BLaER1 treated with 17β-estradiol and CSF1 and Interleukin-3, amounts not matched to agents 10 nM and 100 nM (cell line): ENCODE measurements at regions not wholly inside any gene's neighbourhood (a gene's known extent, or its start where the extent isn't known, plus 50 kb on each side); places are given as distances from the start of the nearest gene placed in this dataset.

ENCODE experiments used
- H3K27ac ChIP-seq, 11 experiments: shearing (Covaris generic); formaldehyde crosslinking; 2 replicates each; pipeline ENCODE4 v1.8.1; 2022
- H3K27me3 ChIP-seq, 11 experiments: shearing (Covaris generic); formaldehyde crosslinking; 2 replicates each; pipeline ENCODE4 v1.8.1; 2022
- H3K36me3 ChIP-seq, 11 experiments: shearing (Covaris generic); formaldehyde crosslinking; 2 replicates each; pipeline ENCODE4 v1.8.1; 2022
- H3K4me1 ChIP-seq, 10 experiments: shearing (Covaris generic); formaldehyde crosslinking; 2 replicates each; pipeline ENCODE4 v1.8.1; 2022
- H3K4me2 ChIP-seq, 11 experiments: shearing (Covaris generic); formaldehyde crosslinking; 2 replicates each; pipeline ENCODE4 v1.8.1; 2022
- H3K4me3 ChIP-seq, 10 experiments: shearing (Covaris generic); formaldehyde crosslinking; 2 replicates each; pipeline ENCODE4 v1.8.1; 2022
- H3K9ac ChIP-seq, 11 experiments: shearing (Covaris generic); formaldehyde crosslinking; 2 replicates each; pipeline ENCODE4 v1.8.1; 2022
- H3K9me3 ChIP-seq, 11 experiments: shearing (Covaris generic); formaldehyde crosslinking; replicated peaks in 1 of 11; 2 replicates each; pipeline ENCODE4 v1.8.1; 2022
- H4K20me1 ChIP-seq, 11 experiments: shearing (Covaris generic); formaldehyde crosslinking; 2 replicates each; pipeline ENCODE4 v1.8.1; 2022
- Cebpa-rat ChIP-seq, 11 experiments: shearing (Covaris generic); IDR thresholded peaks; 2 replicates each; pipeline ENCODE4 v1.8.1; 2022

DNA sequence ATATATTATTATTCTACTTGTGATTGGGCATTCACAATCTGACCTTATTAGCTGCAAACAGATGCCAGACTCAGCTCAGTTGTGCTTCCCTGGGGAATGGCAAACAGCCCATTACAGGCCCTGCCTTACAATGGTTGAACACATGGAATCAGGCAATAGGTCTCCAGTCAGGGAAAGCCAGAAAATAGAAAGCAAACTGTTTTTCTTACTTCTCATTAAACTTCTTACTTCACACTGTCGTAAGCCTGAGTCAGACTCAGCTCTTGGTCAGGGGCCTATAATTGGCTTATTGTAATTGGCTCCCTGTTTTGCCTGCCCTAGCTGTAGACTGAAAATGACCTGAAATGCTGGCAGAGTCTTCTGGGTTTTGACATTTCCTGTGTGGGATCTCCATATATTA is 77.0 kb upstream of the CA10 start:
- no peak overlapping the region for H3K4me3 ChIP-seq
- no peaks in the 10 kb centered on the region for H4K20me1 ChIP-seq
- H3K4me2 ChIP-seq: no peak overlapping the region
- no peak overlapping the region for H3K27ac ChIP-seq
- H3K36me3 ChIP-seq: no peaks in the 10 kb centered on the region
- H3K9ac ChIP-seq: no peak overlapping the region
- no peaks in the 10 kb centered on the region for H3K9me3 ChIP-seq
- H3K27me3 ChIP-seq: no peaks in the 10 kb centered on the region
- H3K4me1 ChIP-seq: no peaks in the 10 kb centered on the region; a peak in 1 of 20 replicates
- no peak for TF ChIP-seq Cebpa-rat (IDR thresholded peaks at IDR 0.05)

- Histone ChIP-seq H3K27ac (no peak overlapping the region), H3K9me3 (no peaks in the 10 kb centered on the region), H4K20me1 (no peaks in the 10 kb centered on the region), H3K4me2 (no peak overlapping the region), H3K9ac (no peak overlapping the region), H3K4me3 (no peak overlapping the region), H3K36me3 (no peaks in the 10 kb centered on the region), H3K27me3 (no peaks in the 10 kb centered on the region), H3K4me1 (no peaks in the 10 kb centered on the region; a peak in 1 of 20 replicates)
- no peak for TF ChIP-seq Cebpa-rat (IDR thresholded peaks at IDR 0.05)
Measured at GRCh38 chr17:52233632-52234031, 75.1 kb upstream of the CA10 start.

DNA sequence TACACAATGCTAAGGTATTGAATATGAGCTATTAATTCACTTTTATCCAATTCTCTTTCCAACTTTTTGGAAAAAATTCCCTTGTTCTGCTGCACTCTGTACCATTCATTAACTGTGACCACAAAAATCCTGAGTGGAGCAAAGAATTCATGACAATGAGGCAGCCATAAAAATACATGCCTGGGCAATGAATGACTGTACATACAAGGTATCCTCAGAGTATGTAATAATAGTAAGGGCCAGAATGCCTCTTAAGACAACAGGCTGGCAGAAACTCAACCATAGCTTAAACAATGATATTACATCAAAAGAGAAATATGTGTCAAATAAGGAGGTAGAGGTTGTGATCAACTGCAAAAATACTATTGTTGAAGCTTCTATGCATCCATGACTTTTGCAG is 74.7 kb upstream of the CA10 start:
- H3K4me2 ChIP-seq: no peak overlapping the region
- H3K4me3 ChIP-seq: no peak overlapping the region
- H3K9ac ChIP-seq: no peak overlapping the region
- H3K27ac ChIP-seq: no peak overlapping the region
- no peak for TF ChIP-seq Cebpa-rat (IDR thresholded peaks at IDR 0.05)
- H3K9me3 ChIP-seq: no peaks in the 10 kb centered on the region
- H3K27me3 ChIP-seq: no peaks in the 10 kb centered on the region
- no peaks in the 10 kb centered on the region for H3K36me3 ChIP-seq
- H4K20me1 ChIP-seq: no peaks in the 10 kb centered on the region
- peaks cover 0 to under 1% (median 0%) of the 10 kb centered on the region in 10 experiments; a peak in 1 of 20 replicates for H3K4me1 ChIP-seq

GRCh38 chr17:52228823-52229222 is 70.3 kb upstream of the CA10 start:
- no peak overlapping the region for H3K4me2 ChIP-seq
- peaks cover 0 to 11% (median 0%) of the 10 kb centered on the region in 10 experiments; a peak in 3 of 20 replicates for H3K4me1 ChIP-seq
- H3K4me3 ChIP-seq: no peak overlapping the region
- no peaks in the 10 kb centered on the region for H3K36me3 ChIP-seq
- no peak for TF ChIP-seq Cebpa-rat (IDR thresholded peaks at IDR 0.05)
- no peaks in the 10 kb centered on the region for H4K20me1 ChIP-seq
- H3K9ac ChIP-seq: no peak overlapping the region
- no peaks in the 10 kb centered on the region for H3K27me3 ChIP-seq
- H3K27ac ChIP-seq: no peak overlapping the region
- H3K9me3 ChIP-seq: no peaks in the 10 kb centered on the region

- Histone ChIP-seq H3K4me2 (peak overlapping the region in 2 of 11 experiments; percentile 8 to 19; a peak in 2 of 22 replicates), H3K4me3 (no peak overlapping the region), H4K20me1 (no peaks in the 10 kb centered on the region), H3K27me3 (no peaks in the 10 kb centered on the region), H3K36me3 (no peaks in the 10 kb centered on the region), H3K4me1 (peaks cover 0 to 11% (median 0%) of the 10 kb centered on the region in 10 experiments; a peak in 3 of 20 replicates), H3K9me3 (no peaks in the 10 kb centered on the region), H3K27ac (no peak overlapping the region), H3K9ac (no peak overlapping the region)
- TF ChIP-seq Cebpa-rat (IDR thresholded peaks at IDR 0.05): no peak
Measured at GRCh38 chr17:52227926-52228325, 69.4 kb upstream of the CA10 start.

- TF ChIP-seq Cebpa-rat (IDR thresholded peaks at IDR 0.05): no peak
- H3K4me3 ChIP-seq: no peak overlapping the region
- no peak overlapping the region for H3K27ac ChIP-seq
- H3K9ac ChIP-seq: no peak overlapping the region
- no peaks in the 10 kb centered on the region for H3K4me1 ChIP-seq
- no peaks in the 10 kb centered on the region for H3K27me3 ChIP-seq
- H3K36me3 ChIP-seq: no peaks in the 10 kb centered on the region
- no peak overlapping the region for H3K4me2 ChIP-seq
- H3K9me3 ChIP-seq: no peaks in the 10 kb centered on the region
- no peaks in the 10 kb centered on the region for H4K20me1 ChIP-seq
Measured at GRCh38 chr17:52213451-52213850, 54.9 kb upstream of the CA10 start.

DNA sequence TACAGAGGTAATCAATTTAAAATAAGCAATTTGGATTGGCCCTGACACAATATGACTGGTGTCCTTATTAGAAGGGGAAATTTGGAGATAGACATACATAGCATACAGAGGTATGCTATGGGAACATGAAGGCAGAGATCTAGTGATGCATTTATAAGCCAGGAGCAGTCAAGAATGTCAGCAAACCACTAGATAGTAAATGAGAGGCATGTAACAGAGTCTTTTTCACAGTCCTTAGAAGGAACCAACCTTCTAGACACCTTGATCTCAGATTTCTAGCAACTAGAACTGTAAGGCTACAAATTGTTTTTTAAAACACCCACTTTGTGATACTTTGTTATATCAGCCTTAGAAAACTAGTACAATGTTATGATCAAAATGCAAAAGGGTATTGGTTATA is 54.3 kb upstream of the CA10 start:
- Histone ChIP-seq H3K27ac (no peak overlapping the region), H3K4me3 (no peak overlapping the region), H3K36me3 (no peaks in the 10 kb centered on the region), H3K9me3 (no peaks in the 10 kb centered on the region), H3K4me2 (no peak overlapping the region), H4K20me1 (no peaks in the 10 kb centered on the region), H3K27me3 (no peaks in the 10 kb centered on the region), H3K9ac (no peak overlapping the region), H3K4me1 (no peaks in the 10 kb centered on the region)
- TF ChIP-seq Cebpa-rat (IDR thresholded peaks at IDR 0.05): no peak

- Histone ChIP-seq H3K27me3 (no peaks in the 10 kb centered on the region), H3K9ac (no peak overlapping the region), H3K9me3 (no peaks in the 10 kb centered on the region), H3K36me3 (no peaks in the 10 kb centered on the region), H3K27ac (no peak overlapping the region), H4K20me1 (no peaks in the 10 kb centered on the region), H3K4me1 (no peaks in the 10 kb centered on the region), H3K4me2 (no peak overlapping the region), H3K4me3 (no peak overlapping the region)
- TF ChIP-seq Cebpa-rat (IDR thresholded peaks at IDR 0.05): no peak
Measured at GRCh38 chr17:52209507-52209906, 51.0 kb upstream of the CA10 start.
